Bronchial epithelial cell (primary cell): ENCODE measurements at regions not wholly inside any gene's neighbourhood (a gene's known extent, or its start where the extent isn't known, plus 50 kb on each side); places are given as distances from the start of the nearest gene placed in this dataset.

Experiments used
- DNase-seq: peaks from one replicate; pipeline ENCODE4 v3.0.0-alpha.2; 2010; ENCODE audit warnings: low read depth
- FAIRE-seq: peaks from 2 replicates; lab custom pipeline; 2011; peaks lifted over from hg19 to GRCh38; lab: Jason Lieb, UNC
- H3K27me3 ChIP-seq: 2 replicates; pipeline ENCODE4 v1.5.1; 2011; ENCODE audit warnings: low read length; ENCODE audit not compliant: control insufficient read depth, insufficient read depth
- H3K36me3 ChIP-seq: 2 replicates; pipeline ENCODE4 v1.5.1; 2011; ENCODE audit warnings: low read length; ENCODE audit not compliant: control insufficient read depth, insufficient read depth
- H3K4me3 ChIP-seq: 2 replicates; pipeline ENCODE4 v1.5.1; 2011; ENCODE audit warnings: mild to moderate bottlenecking, low read depth, low read length, control low read depth
- CTCF ChIP-seq: IDR thresholded peaks from 2 replicates; pipeline ENCODE4 v1.5.1; 2011; ENCODE audit warnings: mild to moderate bottlenecking, moderate library complexity, low read length, control low read depth, inconsistent platforms; ENCODE audit not compliant: insufficient read depth, severe bottlenecking

DNA sequence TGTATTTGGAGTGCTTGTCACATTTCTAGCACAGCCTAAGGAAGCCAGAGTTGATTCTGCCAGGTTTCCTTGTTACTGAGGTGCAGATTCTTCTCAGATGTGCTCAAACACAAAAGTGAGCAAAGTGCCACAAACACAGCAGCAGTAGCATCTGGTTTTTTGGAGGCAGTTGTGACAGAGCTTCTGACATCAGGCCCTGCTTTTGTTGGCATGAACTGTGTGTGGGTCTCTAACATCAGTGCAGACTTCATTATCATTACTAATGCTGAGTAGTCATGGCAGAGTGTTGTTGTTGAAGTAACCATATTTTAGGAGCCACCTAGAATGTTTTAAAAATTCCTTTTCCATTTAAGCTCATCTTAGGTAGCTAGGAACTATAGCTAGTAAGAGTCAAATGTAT, 656.6 kb downstream of the ANKRD50 start:
- DNase-seq: no peak
- H3K36me3 ChIP-seq: no peaks in the 10 kb centered on the region
- no peaks in the 10 kb centered on the region for H3K27me3 ChIP-seq
- TF ChIP-seq CTCF: no peak
- no peak overlapping the region for H3K4me3 ChIP-seq
- FAIRE-seq: no peak

GRCh38 chr4:124060261-124060918, 652.1 kb downstream of the ANKRD50 start:
- Histone ChIP-seq H3K36me3 (no peaks in the 10 kb centered on the region), H3K4me3 (no peak overlapping the region), H3K27me3 (no peaks in the 10 kb centered on the region)
- no peak for TF ChIP-seq CTCF
- DNase-seq (peak; percentile 87), FAIRE-seq (no peak)

DNA sequence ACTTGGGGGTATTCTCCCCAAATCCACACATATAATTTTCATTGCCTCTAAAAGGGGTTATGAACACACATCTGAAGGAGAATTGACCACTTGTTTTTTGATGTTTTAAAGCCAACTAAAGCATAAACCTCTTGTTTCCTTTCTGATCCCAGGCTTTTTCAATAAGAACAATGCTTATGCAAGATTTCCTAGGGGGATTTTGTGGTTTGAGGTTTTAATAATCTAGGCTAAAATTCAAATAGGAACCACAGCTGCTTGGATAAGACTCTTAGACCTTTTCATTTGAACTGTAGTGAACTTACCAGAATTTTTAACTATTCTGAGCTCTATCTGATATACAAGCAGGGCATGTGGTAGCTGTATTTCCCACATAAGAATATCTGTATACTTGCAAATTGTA, 651.1 kb downstream of the ANKRD50 start:
- Histone ChIP-seq H3K4me3 (no peak overlapping the region), H3K36me3 (no peaks in the 10 kb centered on the region), H3K27me3 (no peaks in the 10 kb centered on the region)
- no peak for FAIRE-seq
- peak; percentile 24 for DNase-seq
- TF ChIP-seq CTCF: no peak

DNA sequence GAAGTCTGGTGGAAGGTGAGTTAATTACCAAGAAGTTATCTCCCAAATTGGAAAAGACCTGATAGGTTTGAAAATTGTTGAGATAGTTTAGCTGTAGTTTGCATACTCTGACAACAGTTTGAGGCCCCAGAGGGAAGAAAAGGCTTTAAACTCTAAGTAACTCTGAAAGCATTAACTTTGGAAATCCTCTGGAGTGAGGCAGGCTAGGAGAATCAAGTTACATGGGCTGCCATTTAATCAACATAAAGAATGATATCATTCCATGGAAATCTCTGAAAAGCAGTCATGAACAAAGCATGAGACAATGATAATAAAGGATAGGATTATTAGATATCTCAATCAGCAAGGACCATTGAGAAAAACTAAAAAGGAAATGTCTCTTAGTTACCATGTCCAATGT, 647.1 kb downstream of the ANKRD50 start:
- no peak for TF ChIP-seq CTCF
- Histone ChIP-seq H3K27me3 (no peaks in the 10 kb centered on the region), H3K4me3 (no peak overlapping the region), H3K36me3 (no peaks in the 10 kb centered on the region)
- DNase-seq (no peak), FAIRE-seq (no peak)

GRCh38 chr4:124065936-124066335, 646.6 kb downstream of the ANKRD50 start:
- Histone ChIP-seq H3K27me3 (no peaks in the 10 kb centered on the region), H3K36me3 (no peaks in the 10 kb centered on the region), H3K4me3 (no peak overlapping the region)
- FAIRE-seq (no peak), DNase-seq (no peak)
- no peak for TF ChIP-seq CTCF

DNA sequence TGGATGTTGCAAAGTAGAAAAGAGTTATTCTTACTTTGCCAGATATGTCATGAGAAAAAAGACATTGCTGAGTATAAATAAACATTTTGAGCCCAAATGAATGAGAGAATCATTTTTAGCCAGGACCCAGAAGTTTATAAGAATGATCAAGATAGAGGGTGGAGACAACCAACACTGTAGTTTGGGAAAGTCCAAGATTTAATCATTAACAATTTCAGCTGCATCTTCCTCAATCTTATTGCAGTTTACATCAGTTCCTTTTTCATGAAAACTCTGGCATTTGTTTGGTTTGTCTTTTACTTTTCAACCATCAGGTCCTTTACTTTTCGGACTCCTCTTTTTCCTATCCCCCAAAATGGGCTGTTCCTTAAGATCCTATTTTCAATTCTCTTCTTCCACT, 645.9 kb downstream of the ANKRD50 start:
- no peaks in the 10 kb centered on the region for H3K27me3 ChIP-seq
- FAIRE-seq (no peak), DNase-seq (no peak)
- H3K4me3 ChIP-seq: no peak overlapping the region
- TF ChIP-seq CTCF: no peak
- no peaks in the 10 kb centered on the region for H3K36me3 ChIP-seq
